T1000 (cell line): ENCODE measurements at regions not wholly inside any gene's neighbourhood (a gene's known extent, or its start where the extent isn't known, plus 50 kb on each side); places are given as distances from the start of the nearest gene placed in this dataset.
"Not testable (repeated sequence)": the region's sequence is repeated elsewhere in the genome, so short reads cannot be mapped to it uniquely, and the experiment has no call there.

ENCODE experiments used
- DNase-seq: peaks from one replicate; lab custom pipeline; 2025; ENCODE audit warnings: mixed read lengths; lab: John Stamatoyannopoulos, UW

DNA sequence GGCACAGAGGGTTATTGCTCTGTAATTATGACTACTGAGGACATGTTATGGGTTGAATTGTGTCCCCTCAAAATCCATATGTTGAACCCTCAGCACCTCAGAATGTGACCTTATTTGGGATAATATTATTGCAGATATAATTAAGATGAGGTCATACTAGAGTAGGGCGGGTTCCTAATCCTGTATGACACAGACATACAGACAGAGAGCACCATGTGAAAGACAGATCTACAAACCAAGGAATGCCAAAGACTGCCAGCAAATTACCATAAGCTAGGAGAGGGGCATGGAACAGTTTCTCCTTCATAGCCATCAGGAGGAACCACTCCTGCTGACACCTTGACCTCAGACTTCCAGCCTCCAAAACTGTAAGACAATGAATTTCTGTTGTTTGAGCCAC is 115.2 kb upstream of the OTUD4 start:
- no peak for DNase-seq

DNA sequence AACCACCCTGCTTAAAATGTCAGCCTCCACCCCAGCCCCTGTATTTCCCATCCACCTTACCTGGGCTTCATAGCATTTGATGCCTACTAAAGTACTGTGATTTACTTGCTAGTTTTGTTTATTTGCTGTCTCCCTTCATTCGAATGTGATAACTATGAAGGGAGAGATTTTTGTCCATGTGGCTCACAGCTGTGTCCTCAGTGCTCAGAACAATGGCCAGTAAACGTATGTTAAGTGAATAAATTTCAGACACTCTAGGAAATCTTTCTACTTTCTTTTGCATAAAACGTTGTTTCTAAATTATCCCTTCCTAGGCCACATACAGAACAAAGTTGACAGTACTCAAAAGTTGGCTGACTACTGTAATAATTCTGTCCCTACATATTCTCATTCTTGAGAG is 114.7 kb upstream of the OTUD4 start:
- no peak for DNase-seq

DNA sequence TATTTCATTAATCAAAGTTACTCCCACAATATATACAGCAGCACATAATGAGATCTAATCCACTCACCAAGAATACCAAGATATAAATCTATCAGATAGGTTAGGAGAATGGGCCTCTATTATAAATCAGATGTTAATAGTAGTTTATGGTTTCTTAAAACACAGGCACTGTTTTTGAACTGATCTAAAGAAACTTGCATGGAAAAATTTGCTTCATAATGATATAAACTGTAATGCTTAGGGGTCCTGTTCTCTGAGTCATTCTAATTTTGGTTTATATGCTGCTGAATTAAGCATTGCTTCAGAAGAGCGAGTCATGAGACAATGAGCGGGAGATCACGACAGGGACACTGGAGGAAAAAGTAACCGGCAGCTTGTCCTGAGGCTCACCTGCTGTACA is 113.3 kb upstream of the OTUD4 start:
- no peak for DNase-seq

DNA sequence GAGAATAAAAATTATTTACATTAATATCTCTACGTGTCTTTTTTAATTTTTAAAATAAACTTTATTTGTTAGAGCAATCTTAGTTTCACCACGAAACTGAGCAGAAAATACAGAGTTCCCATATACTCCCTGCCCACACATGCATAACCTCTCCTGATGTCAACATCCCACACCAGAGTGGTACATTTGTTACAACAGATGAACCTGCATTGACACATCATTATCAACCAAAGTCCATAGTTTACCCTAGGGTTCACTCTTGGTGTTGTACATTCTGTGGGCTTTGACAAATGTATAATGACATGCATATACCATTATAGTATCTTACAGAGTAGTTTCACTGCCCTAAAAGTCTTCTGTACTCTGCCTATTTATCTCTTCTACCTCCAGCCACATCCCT is 110.6 kb upstream of the OTUD4 start:
- DNase-seq, result no peak

GRCh38 chr4:145289403-145290076 is 109.2 kb upstream of the OTUD4 start:
- DNase-seq, result no peak

GRCh38 chr4:145287351-145287750 is 107.0 kb upstream of the OTUD4 start:
- no peak for DNase-seq

GRCh38 chr4:145285928-145286327 is 105.5 kb upstream of the OTUD4 start:
- DNase-seq, result no peak

- DNase-seq, result no peak
Measured at GRCh38 chr4:145283909-145284308, 103.5 kb upstream of the OTUD4 start.

DNA sequence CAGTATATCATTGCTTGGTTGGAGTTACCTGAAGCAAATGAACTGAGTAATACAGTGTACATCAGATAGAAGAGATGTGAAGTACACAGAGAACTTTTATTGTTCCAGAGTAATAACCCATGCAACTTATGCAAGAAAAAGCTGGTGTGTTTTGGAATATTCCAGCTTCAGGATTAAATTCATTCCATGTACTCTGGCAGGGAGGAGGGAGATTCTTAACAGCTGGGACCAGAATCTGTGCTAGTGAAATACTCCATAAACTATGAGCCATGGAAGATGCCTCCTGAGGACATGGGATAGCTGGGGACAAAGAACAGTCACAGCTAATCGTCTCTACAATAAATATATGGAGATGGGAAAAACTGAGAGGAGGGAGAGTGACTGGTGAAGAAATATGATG is 101.6 kb upstream of the OTUD4 start:
- DNase-seq, result no peak

DNA sequence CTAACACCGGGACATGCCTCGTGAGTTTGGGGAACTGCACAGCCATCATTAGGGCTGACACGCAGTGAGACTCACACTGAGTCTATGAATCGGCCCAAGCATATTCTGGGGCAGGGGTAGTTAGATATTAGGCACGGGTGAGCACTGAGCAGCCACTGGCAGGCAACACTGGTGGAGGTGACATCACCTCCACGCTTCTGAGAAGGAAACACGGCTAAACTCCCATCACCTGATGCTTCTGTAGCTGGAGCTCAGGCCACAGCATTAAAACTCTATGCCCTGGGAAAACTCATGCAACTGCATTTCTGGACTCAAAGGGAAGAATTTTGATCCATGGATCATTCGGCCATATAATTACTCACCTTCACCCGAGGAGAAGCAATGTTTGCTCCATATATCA is 100.8 kb upstream of the OTUD4 start:
- no peak for DNase-seq

DNA sequence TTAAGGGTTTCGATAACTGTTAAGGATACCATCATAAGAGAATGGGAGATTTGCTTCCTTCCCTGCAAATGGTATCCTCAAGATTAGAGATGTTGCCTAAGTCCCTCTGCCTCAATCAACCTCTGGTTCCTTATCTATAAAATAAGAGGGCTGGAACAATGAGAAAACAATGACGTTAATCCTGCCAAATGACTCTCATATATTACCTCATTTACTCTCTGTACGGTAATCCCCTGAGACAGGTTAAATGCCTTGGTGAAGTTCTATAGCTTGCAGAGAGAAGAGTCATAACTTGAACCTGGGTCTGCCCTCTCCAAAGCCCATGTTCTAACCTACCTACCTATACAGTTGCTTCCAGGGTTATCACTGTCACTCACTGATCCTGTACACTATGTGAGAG is 100.2 kb upstream of the OTUD4 start:
- DNase-seq, result no peak

DNA sequence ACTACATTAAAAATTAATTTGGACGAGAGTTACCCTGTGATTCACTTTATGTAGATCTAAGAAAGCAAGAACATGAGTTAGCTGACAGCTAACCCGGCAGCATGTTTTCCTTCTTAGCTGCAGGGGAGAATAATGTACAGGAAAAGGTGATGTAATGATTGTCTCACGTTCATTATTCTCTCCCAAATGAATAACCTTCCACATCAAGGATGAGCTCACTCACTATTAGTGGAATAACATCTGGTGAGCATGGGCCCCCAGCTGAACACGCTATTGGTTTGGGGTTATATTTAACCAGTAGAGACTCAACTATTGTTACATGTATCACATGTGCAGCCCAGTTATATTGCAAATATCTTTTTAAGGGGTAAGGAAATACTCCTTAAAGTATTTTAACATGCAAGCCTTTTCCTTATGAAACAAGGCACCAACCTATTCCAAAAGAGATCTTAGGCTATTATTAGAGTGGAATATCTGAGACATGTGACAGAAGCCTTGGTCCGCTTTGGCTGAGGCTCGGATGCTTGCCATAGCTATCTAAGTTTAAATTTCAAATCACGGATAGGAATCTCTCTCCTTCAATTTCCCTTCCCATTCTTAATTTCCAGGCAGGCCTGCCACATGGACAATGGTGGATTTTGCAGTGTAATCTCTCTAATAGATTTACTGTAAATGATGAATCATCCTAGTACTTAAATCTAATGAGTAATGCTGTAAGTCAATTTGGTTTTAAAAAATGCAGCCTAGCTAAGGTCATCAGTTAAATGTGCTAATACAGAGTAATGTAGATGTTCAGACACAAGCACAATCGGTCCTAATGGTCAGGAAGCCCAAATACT is 99.0 kb upstream of the OTUD4 start:
- DNase-seq, result no peak

- no peak for DNase-seq
Measured at GRCh38 chr4:145278341-145279121, 98.1 kb upstream of the OTUD4 start.

- DNase-seq, result no peak
Measured at GRCh38 chr4:145277011-145277410, 96.6 kb upstream of the OTUD4 start.

- no peak for DNase-seq
Measured at GRCh38 chr4:145276050-145276449, 95.7 kb upstream of the OTUD4 start.

DNA sequence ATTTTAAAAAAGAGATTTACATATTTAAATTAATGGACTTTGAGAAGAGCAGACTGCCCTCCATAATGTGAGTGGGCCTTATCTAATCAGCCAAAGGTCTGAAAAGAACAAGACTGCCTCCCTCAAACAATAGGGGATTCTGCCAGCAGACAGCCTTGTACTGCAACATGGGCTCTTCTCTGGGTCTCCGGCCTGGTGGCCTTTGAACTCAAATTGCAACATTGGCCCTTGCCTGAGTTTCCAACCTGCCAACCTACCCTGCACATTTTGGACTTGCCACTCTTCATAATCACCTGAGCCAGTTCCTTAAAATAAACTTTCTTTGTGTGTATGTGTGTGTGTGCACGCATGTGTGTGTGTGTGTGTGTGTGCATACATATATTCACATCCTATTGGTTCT is 90.8 kb upstream of the OTUD4 start:
- no peak for DNase-seq

GRCh38 chr4:145266881-145267280 is 86.5 kb upstream of the OTUD4 start:
- DNase-seq, result no peak

GRCh38 chr4:145260091-145260490 is 79.7 kb upstream of the OTUD4 start:
- no peak for DNase-seq

GRCh38 chr4:145255311-145255710 is 74.9 kb upstream of the OTUD4 start:
- not testable (repeated sequence) for DNase-seq

GRCh38 chr4:145252190-145252589 is 71.8 kb upstream of the OTUD4 start:
- DNase-seq, result no peak

GRCh38 chr4:145251391-145251790 is 71.0 kb upstream of the OTUD4 start:
- DNase-seq, result no peak

DNA sequence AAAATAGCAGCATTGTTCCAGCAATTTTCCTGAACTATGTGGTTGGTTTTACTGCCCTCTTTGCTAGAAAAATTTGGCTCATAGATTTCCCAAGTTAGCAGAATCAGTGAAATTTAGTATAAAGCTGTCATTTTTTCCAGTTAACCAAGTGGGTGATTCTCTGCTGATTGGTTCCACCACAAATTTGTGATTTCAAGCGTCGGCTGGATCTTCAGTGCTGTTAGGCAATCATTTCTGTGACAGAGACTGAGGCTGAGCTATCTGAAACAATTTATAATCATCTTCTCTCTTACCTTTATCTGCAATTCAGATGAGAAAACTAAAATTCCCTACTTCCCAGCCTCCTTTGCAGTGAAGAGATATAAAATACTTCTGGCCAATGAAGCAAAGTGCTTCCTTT is 68.6 kb upstream of the OTUD4 start:
- no peak for DNase-seq

GRCh38 chr4:145248502-145248901 is 68.1 kb upstream of the OTUD4 start:
- DNase-seq, result no peak
